ENCODE measurements at regions not wholly inside any gene's neighbourhood (a gene's known extent, or its start where the extent isn't known, plus 50 kb on each side); places are given as distances from the start of the nearest gene placed in this dataset.

DNA sequence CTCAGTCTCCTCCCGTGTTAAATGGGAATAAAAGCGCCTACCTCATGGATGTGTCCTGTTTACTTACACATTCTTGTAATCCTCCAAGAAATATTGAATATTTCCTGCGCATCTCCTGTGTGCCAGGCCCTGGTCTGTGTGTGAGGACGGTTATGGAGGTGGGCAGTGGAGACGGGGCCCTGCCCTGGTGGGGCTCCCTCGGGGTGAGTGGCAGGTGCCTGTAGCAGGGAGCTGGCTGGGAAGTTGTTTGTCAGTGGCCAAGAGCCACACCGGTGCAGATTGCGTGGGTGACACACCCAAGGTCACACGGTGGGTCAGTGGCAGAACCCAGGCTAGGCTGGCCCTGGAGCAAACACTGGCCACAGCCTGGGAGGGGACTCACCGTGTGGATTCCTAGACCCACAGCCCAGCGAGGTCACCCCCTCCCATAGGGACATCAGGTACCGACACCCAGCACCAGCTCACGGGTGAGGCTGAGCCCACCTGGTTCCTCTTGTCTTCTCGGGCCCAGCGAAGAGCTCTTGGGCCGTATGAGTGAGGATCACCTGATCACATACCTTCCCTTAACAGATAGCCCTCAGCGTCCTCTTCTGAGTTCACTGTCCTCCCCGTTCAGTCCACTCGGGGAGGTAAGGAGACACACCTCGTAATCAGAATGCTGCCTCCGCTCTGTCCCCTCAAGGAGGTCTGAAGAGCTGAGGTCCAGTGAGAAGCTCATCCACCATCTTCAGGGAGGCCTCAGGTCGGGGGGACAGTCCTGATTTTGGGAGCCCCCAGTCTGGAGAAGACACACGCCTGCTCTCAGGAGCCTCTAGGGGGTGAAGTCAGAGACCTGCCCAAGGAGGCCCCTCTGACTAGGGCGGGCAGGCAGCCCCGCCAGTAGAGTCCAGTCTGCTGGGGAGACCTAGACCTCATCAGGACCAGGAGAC is 349.6 kb downstream of the MATN1 start:
- TF ChIP-seq, protein P1, sequence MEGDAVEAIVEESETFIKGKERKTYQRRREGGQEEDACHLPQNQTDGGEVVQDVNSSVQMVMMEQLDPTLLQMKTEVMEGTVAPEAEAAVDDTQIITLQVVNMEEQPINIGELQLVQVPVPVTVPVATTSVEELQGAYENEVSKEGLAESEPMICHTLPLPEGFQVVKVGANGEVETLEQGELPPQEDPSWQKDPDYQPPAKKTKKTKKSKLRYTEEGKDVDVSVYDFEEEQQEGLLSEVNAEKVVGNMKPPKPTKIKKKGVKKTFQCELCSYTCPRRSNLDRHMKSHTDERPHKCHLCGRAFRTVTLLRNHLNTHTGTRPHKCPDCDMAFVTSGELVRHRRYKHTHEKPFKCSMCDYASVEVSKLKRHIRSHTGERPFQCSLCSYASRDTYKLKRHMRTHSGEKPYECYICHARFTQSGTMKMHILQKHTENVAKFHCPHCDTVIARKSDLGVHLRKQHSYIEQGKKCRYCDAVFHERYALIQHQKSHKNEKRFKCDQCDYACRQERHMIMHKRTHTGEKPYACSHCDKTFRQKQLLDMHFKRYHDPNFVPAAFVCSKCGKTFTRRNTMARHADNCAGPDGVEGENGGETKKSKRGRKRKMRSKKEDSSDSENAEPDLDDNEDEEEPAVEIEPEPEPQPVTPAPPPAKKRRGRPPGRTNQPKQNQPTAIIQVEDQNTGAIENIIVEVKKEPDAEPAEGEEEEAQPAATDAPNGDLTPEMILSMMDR (conservative IDR thresholded peaks at IDR 0.05; ENCODE audit: low read length): no peak
- TF ChIP-seq EZH2phosphoT487 (IDR thresholded peaks at IDR 0.05; ENCODE audit: borderline replicate concordance): no peak
